Smooth muscle cell (in vitro differentiated cells): ENCODE measurements at regions not wholly inside any gene's neighbourhood (a gene's known extent, or its start where the extent isn't known, plus 50 kb on each side); places are given as distances from the start of the nearest gene placed in this dataset.
A peak's percentile ranks its signal among the peaks of the same experiment; 100 is the strongest.

Experiments used
- DNase-seq: peaks from one replicate; lab custom pipeline; 2025; ENCODE audit not compliant: unreplicated experiment; lab: John Stamatoyannopoulos, UW
- H2AFZ ChIP-seq: fragments of 200-600 bp; sonication (generic); 2 replicates; pipeline ENCODE4 v1.6.0; 2016; ENCODE audit warnings: antibody characterized with exemption, low read depth, mild to moderate bottlenecking
- H3F3A ChIP-seq: fragments of 200-600 bp; sonication (generic); 2 replicates; pipeline ENCODE4 v1.6.0; 2017; ENCODE audit warnings: antibody characterized with exemption, low read depth
- H3K27ac ChIP-seq: fragments of 200-600 bp; sonication (generic); 2 replicates; pipeline ENCODE4 v1.5.1; 2016; ENCODE audit warnings: low read depth, mild to moderate bottlenecking
- H3K27me3 ChIP-seq: fragments of 200-600 bp; sonication (generic); 2 replicates; pipeline ENCODE4 v1.6.1; 2016; ENCODE audit warnings: low read depth, mild to moderate bottlenecking
- H3K36me3 ChIP-seq: fragments of 200-600 bp; sonication (generic); 2 replicates; pipeline ENCODE4 v1.5.1; 2016; ENCODE audit warnings: low read depth
- H3K4me1 ChIP-seq: fragments of 200-600 bp; sonication (generic); 2 replicates; pipeline ENCODE4 v1.5.1; 2016; ENCODE audit warnings: low read depth
- H3K4me2 ChIP-seq: fragments of 200-600 bp; sonication (generic); 2 replicates; pipeline ENCODE4 v1.6.0; 2016; ENCODE audit warnings: mild to moderate bottlenecking
- H3K4me3 ChIP-seq: fragments of 200-600 bp; sonication (generic); 2 replicates; pipeline ENCODE4 v1.5.1; 2016; ENCODE audit warnings: mild to moderate bottlenecking
- H3K79me2 ChIP-seq: fragments of 200-600 bp; sonication (generic); 2 replicates; pipeline ENCODE4 v1.6.0; 2016; ENCODE audit warnings: low read depth, mild to moderate bottlenecking
- H3K9ac ChIP-seq: fragments of 200-600 bp; sonication (generic); 2 replicates; pipeline ENCODE4 v1.6.0; 2016; ENCODE audit warnings: low read depth
- H3K9me3 ChIP-seq: fragments of 200-600 bp; sonication (generic); replicated peaks from 2 replicates; pipeline ENCODE4 v1.5.1; 2016; ENCODE audit warnings: low read depth
- H4K20me1 ChIP-seq: fragments of 200-600 bp; sonication (generic); 2 replicates; pipeline ENCODE4 v1.6.0; 2016; ENCODE audit warnings: low read depth
- WGBS: methylation state at CpG from one replicate; pipeline ENCODE4 v1.1.7; 2016; ENCODE audit warnings: low lambda C conversion rate; 5-methylcytosine and 5-hydroxymethylcytosine counted together
- TF ChIP-seq, protein P1 (sequence below): fragments of 200-600 bp; sonication (generic); IDR thresholded peaks from 2 replicates; pipeline ENCODE4 v1.5.1; 2017; ENCODE audit warnings: borderline replicate concordance, mild to moderate bottlenecking, antibody characterized with exemption; ENCODE audit not compliant: insufficient read depth, poor library complexity, severe bottlenecking

DNA sequence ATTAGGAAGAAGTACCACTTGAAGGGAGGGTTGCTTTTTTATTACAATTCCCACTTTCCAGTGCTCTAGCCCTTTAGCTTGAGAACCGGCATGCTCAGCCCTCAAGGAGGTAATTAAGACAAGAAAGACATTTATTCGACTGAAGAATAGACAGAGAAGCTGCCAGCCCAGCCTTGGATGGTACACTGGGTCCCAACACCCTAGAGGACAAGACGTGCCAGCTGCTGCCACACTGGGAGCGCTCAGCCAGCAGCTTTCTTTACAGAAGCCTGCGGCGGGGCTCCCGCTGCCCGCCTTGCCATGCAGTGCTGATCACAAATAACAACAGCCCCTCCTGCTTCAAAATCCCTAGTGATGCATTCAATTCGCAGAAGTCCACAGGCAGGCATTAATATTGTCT, 746.3 kb upstream of the RAB6C start:
- Histone ChIP-seq H3K4me1 (no peaks in the 10 kb centered on the region), H3K79me2 (no peaks in the 10 kb centered on the region), H3K9me3 (no peaks in the 10 kb centered on the region), H3K4me2 (no peak overlapping the region), H3F3A (no peaks in the 10 kb centered on the region), H3K4me3 (no peak overlapping the region), H3K9ac (no peak overlapping the region), H3K27ac (no peak overlapping the region), H3K36me3 (no peaks in the 10 kb centered on the region), H2AFZ (no peak overlapping the region), H3K27me3 (no peaks in the 10 kb centered on the region), H4K20me1 (no peaks in the 10 kb centered on the region)
- TF ChIP-seq, protein P1, sequence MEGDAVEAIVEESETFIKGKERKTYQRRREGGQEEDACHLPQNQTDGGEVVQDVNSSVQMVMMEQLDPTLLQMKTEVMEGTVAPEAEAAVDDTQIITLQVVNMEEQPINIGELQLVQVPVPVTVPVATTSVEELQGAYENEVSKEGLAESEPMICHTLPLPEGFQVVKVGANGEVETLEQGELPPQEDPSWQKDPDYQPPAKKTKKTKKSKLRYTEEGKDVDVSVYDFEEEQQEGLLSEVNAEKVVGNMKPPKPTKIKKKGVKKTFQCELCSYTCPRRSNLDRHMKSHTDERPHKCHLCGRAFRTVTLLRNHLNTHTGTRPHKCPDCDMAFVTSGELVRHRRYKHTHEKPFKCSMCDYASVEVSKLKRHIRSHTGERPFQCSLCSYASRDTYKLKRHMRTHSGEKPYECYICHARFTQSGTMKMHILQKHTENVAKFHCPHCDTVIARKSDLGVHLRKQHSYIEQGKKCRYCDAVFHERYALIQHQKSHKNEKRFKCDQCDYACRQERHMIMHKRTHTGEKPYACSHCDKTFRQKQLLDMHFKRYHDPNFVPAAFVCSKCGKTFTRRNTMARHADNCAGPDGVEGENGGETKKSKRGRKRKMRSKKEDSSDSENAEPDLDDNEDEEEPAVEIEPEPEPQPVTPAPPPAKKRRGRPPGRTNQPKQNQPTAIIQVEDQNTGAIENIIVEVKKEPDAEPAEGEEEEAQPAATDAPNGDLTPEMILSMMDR, result no peak
- no peak for DNase-seq
- 89% methylated on average over 9 of the region's 9 CpGs for WGBS

DNA sequence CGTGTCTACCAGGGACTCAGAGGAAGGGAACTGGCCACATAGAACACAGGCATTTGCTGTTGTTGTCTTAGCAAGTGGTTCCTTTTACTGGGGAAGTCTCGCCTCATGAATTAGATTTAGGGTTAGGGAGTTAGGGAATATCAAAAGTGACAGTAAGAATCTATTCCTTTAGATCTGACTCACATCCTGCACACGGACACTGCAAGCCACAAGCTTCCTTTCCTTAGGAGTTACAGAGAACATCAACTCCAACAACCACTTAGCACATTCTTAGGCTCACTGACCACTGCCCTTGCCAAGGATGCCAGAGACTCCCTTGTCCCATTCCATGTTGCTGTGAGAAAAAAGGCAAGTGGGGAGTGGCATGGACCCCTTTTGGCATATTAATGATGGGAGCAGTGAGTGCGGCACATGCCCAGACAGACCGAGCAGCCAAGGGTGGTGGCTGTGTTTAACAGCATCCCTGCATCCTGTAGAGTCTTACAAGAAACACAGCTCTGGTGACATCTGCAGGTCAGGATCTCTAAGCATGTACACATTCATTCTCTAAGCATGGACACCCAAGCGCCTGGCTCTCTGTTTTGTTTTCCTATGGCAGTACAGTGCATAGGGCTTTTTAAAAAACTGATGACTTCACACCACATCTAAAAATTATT, 745.6 kb upstream of the RAB6C start:
- DNase-seq, result no peak
- Histone ChIP-seq H3K4me1 (no peaks in the 10 kb centered on the region), H3K79me2 (no peaks in the 10 kb centered on the region), H3K4me2 (no peak overlapping the region), H3K27ac (no peak overlapping the region), H4K20me1 (no peaks in the 10 kb centered on the region), H2AFZ (no peak overlapping the region), H3K27me3 (no peaks in the 10 kb centered on the region), H3K9ac (no peak overlapping the region), H3K9me3 (no peaks in the 10 kb centered on the region), H3K4me3 (no peak overlapping the region), H3F3A (no peaks in the 10 kb centered on the region), H3K36me3 (no peaks in the 10 kb centered on the region)
- TF ChIP-seq, protein P1, result peak; percentile 43
- 62% methylated on average over 6 of the region's 6 CpGs for WGBS

DNA sequence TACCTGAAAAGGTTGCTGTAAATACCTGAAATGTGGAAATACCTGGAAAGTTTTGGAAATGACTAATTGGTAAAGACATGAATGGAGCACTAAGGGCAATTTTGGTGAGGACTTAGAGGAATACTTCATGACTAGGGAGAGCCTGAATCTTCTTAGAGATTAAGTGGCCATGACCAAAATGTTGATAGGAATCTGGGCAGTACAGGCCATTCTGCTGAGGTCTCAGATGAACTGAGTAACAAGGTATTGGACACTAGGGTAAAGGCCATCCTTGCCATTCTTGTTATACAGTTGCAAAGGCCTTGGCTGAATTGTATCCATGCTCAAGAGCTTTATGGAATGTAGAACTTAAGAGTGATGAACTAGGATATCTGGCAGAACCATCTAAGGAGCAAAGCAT, 742.9 kb upstream of the RAB6C start:
- Histone ChIP-seq H2AFZ (no peak overlapping the region), H3F3A (no peaks in the 10 kb centered on the region), H3K4me3 (no peak overlapping the region), H3K79me2 (no peaks in the 10 kb centered on the region), H3K4me1 (no peaks in the 10 kb centered on the region), H3K36me3 (no peaks in the 10 kb centered on the region), H3K9me3 (no peaks in the 10 kb centered on the region), H3K27ac (no peak overlapping the region), H3K9ac (no peak overlapping the region), H3K27me3 (no peaks in the 10 kb centered on the region), H4K20me1 (no peaks in the 10 kb centered on the region), H3K4me2 (no peak overlapping the region)
- DNase-seq, result no peak
- TF ChIP-seq, protein P1, result no peak

DNA sequence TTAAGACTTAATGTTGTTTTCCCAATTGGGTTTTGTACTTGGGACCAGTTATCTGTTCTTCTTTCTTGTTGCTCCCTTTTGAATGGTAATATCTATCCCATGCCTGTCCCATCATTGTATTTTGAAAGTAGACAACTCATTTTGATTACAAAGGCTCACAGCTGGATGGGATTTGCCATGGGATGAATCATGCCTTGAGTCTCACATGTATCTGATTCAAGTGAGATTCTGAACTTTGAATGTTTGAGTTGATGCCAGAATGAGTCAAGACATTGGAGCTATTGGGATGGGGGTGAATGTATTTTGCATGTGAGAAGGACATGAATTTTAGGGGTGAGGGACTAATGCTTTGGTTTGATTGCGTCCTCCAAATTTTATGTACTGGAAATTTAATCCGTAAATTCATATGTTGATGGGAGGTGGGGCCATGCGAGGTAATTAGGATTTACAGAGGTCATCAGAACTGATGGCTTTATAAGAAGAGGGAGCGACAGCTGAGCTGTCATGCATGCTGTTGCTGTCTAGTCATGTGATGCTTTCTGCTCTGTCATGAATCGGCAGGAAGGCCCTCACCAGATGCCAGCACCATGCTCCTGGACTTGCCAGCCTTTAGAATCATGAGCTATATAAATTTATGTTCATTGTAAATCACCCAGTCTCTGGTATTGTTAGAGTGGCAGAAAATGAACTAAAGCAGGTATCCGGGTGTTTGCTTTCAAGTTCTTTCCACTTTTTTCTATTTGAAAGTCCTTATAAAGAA, 741.3 kb upstream of the RAB6C start:
- no peaks in the 10 kb centered on the region for H4K20me1 ChIP-seq
- H3K4me1 ChIP-seq, result no peaks in the 10 kb centered on the region
- H3K4me2 ChIP-seq, result no peak overlapping the region
- no peaks in the 10 kb centered on the region for H3K79me2 ChIP-seq
- DNase-seq, result no peak
- 97% methylated on average over 6 of the region's 6 CpGs for WGBS
- no peak overlapping the region for H3K9ac ChIP-seq
- H3K9me3 ChIP-seq, result no peaks in the 10 kb centered on the region
- H3F3A ChIP-seq, result no peaks in the 10 kb centered on the region
- H3K4me3 ChIP-seq, result no peak overlapping the region
- H3K36me3 ChIP-seq, result no peaks in the 10 kb centered on the region
- H3K27ac ChIP-seq, result no peak overlapping the region
- TF ChIP-seq, protein P1, result no peak
- H3K27me3 ChIP-seq, result no peaks in the 10 kb centered on the region
- H2AFZ ChIP-seq, result no peak overlapping the region
